Calu3 (cell line): ENCODE measurements at regions not wholly inside any gene's neighbourhood (a gene's known extent, or its start where the extent isn't known, plus 50 kb on each side); places are given as distances from the start of the nearest gene placed in this dataset.

Experiments
- BruUV-seq: library from RNA; stranded (reverse); fragments of 400-500 nt; replicated peaks from 2 replicates; lab custom pipeline; 2021; lab: Mats Ljungman, UMichigan
- CTCF ChIA-PET: fragments of 300-600 bp; sonication (Branson Sonifier 250); formaldehyde crosslinking; loops from one replicate; lab custom pipeline; 2022; ENCODE audit warnings: antibody characterized with exemption; lab: Charles Lee
- DNase-seq: peaks from one replicate; pipeline ENCODE4 v3.0.0; 2022
- H3K27ac Mint-ChIP-seq: one replicate; pipeline ENCODE4 v1.8.0; 2022; ENCODE audit warnings: mixed read lengths; ENCODE audit not compliant: unreplicated experiment
- H3K27me3 Mint-ChIP-seq: one replicate; pipeline ENCODE4 v1.8.0; 2022; ENCODE audit warnings: mixed read lengths; ENCODE audit not compliant: unreplicated experiment
- H3K36me3 Mint-ChIP-seq: one replicate; pipeline ENCODE4 v1.8.0; 2022; ENCODE audit warnings: mild to moderate bottlenecking, moderate library complexity, mixed read lengths; ENCODE audit not compliant: insufficient read depth, unreplicated experiment
- H3K4me1 Mint-ChIP-seq: one replicate; pipeline ENCODE4 v1.8.0; 2022; ENCODE audit warnings: mild to moderate bottlenecking, low read depth, mixed read lengths; ENCODE audit not compliant: unreplicated experiment
- H3K4me3 Mint-ChIP-seq: one replicate; pipeline ENCODE4 v1.8.0; 2022; ENCODE audit warnings: mild to moderate bottlenecking, low read depth, moderate library complexity, mixed read lengths; ENCODE audit not compliant: unreplicated experiment
- H3K9me3 Mint-ChIP-seq: one replicate; pipeline ENCODE4 v1.8.0; 2022; ENCODE audit warnings: low read depth, mixed read lengths; ENCODE audit not compliant: unreplicated experiment
- CTCF ChIP-seq: fragments of 200-600 bp; IDR thresholded peaks from one replicate; pipeline ENCODE4 v1.8.0; 2022; ENCODE audit warnings: antibody characterized with exemption; ENCODE audit not compliant: unreplicated experiment
- intact Hi-C: fragments of 100-400 bp; cut with micrococcal nuclease; formaldehyde crosslinking; loops from one replicate; pipeline ENCODE4 v1.10.0; 2022; ENCODE audit not compliant: unreplicated experiment

DNA sequence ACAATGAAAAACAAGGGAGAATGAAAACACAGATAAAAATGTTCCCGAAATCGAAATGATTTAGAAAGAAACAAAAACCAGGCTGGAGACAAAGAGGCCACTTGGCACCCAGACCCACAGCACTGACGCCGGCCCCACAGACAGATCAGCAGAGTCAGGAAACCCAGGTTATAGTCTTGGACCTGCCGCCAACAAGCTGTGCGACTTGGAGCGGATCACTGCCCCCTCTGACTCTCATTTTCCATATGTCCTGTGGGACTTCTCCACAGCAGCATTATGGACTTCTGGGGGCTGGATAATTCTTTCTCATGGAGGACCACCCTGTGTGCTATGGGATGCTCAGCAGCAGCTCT, 72.4 kb downstream of the MATN1 start:
- no peak for TF ChIP-seq CTCF
- peaks cover 5% of the 10 kb centered on the region for H3K27me3 Mint-ChIP-seq
- H3K36me3 Mint-ChIP-seq, result peaks cover 14% of the 10 kb centered on the region
- peaks cover 37% of the 10 kb centered on the region for H3K4me1 Mint-ChIP-seq
- DNase-seq, result no peak
- H3K27ac Mint-ChIP-seq, result no peak overlapping the region
- no peak overlapping the region for H3K4me3 Mint-ChIP-seq
- no TSS peak for BruUV-seq
- intact Hi-C loops, result no loop called here
- CTCF ChIA-PET, result no interaction called here
- no peaks in the 10 kb centered on the region for H3K9me3 Mint-ChIP-seq

DNA sequence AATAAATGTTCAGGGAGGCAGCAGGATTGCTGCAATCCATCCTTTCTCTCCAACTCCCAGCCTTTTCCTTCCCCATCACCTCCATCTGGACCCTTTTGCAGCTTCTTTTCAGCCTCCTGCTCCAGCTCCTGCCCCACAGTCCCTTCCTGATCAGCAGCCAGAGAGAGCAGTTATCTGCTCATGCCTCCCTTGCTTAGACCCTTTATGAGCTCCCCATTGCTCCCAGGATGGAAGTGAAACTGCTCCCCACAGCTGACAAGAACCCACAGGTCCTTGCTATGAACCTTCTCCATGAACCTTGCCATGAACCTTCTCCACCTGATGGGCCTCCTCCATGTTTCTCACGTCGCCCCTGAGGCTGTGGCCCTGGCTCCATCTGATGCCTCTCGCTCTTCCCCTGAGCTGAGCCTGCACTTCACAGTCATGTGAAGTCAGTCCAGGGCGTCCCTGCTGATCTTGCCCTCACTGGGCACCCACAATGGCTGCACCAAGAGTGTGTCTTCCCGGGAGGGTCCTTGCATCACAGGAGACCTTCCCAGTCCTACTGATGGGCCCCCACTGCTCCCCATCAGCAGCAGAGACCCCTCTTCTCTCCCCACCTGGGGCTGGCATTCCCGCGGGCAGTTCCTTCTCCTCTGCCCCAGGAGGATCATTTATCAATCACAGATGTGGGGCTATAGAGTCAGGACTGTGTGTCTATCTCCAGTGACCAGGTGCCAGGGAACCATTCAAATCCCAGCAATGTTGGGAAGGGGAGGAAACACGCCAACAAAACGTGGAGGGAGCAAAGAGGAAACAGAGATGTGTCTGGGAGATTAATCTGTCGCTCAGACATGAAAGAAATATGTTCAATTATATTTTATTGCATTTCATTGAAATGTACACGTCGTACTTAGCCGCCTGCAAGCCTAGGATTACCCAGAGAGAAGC, 73.1 kb downstream of the MATN1 start:
- Mint-ChIP-seq H3K4me1 (peaks cover 37% of the 10 kb centered on the region), H3K27me3 (peaks cover 12% of the 10 kb centered on the region), H3K9me3 (no peaks in the 10 kb centered on the region), H3K4me3 (no peak overlapping the region), H3K27ac (peak overlapping the region; percentile 24), H3K36me3 (peaks cover 14% of the 10 kb centered on the region)
- DNase-seq, result no peak
- intact Hi-C loops, result no loop called here
- no TSS peak for BruUV-seq
- CTCF ChIA-PET, result interaction anchor here (1.4 kb wide), 1 partner anchor 9 kb away, joined by 3 read pairs; no protein-coding TSS in a partner anchor
- TF ChIP-seq CTCF, result no peak

- no peak for TF ChIP-seq CTCF
- Mint-ChIP-seq H3K4me1 (peaks cover 37% of the 10 kb centered on the region), H3K27me3 (peaks cover 20% of the 10 kb centered on the region), H3K4me3 (no peak overlapping the region), H3K27ac (no peak overlapping the region), H3K36me3 (peaks cover 14% of the 10 kb centered on the region), H3K9me3 (no peaks in the 10 kb centered on the region)
- intact Hi-C loops, result no loop called here
- no TSS peak for BruUV-seq
- peak; percentile 70 for DNase-seq
- CTCF ChIA-PET, result interaction anchor here (1.4 kb wide), 1 partner anchor 10 kb away, joined by 3 read pairs; no protein-coding TSS in a partner anchor
Observed at GRCh38 chr1:30649321-30649991, 73.9 kb downstream of the MATN1 start.

- Mint-ChIP-seq H3K36me3 (peaks cover 14% of the 10 kb centered on the region), H3K27me3 (peaks cover 30% of the 10 kb centered on the region), H3K27ac (no peak overlapping the region), H3K4me1 (peaks cover 37% of the 10 kb centered on the region), H3K4me3 (no peak overlapping the region), H3K9me3 (no peaks in the 10 kb centered on the region)
- intact Hi-C loops, result no loop called here
- BruUV-seq, result no TSS peak
- CTCF ChIA-PET, result no interaction called here
- DNase-seq, result no peak
- TF ChIP-seq CTCF, result no peak
Observed at GRCh38 chr1:30648408-30649000, 74.9 kb downstream of the MATN1 start.
